ENCODE measurements at regions not wholly inside any gene's neighbourhood (a gene's known extent, or its start where the extent isn't known, plus 50 kb on each side); places are given as distances from the start of the nearest gene placed in this dataset.

DNA sequence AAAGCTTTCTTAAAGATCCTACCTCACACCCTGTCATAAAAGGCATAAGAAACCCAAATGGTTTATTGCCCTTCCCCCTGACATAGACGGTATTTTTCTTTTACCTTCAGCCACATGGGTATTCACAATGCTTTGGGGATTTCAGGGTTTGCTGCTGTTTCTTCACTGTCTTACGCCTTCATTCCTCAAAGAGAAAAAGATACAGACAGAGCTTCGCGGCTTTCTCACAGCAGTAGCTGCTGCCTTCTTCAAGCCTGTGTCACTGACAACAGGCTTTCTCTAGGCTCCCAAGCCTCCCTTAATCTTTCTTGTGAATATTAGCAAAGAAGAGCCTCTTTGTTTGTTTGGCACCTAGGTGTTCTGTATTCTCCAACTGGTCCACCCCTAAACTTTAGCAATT, 197.4 kb upstream of the ARID2 start:
- Histone ChIP-seq H3K9me3 (replicated peaks; ENCODE audit: control insufficient read depth, insufficient read depth, low read length) (no peaks in the 10 kb centered on the region), H4K20me1 (replicated peaks; ENCODE audit: control insufficient read depth, extremely low read depth, insufficient read depth, low read length) (no peaks in the 10 kb centered on the region), H3K36me3 (ENCODE audit: control insufficient read depth in 2 of 2, extremely low read depth in 1 of 2, insufficient read depth in 2 of 2, low read length in 2 of 2) (no peaks in the 10 kb centered on the region), H3K4me1 (ENCODE audit: control insufficient read depth, extremely low read depth, insufficient read depth, low read length) (no peaks in the 10 kb centered on the region), H3K9me1 (replicated peaks; ENCODE audit: control insufficient read depth, extremely low read depth, insufficient read depth, low read length) (no peaks in the 10 kb centered on the region), H3K9ac (replicated peaks; ENCODE audit: extremely low read depth, insufficient read depth, low read length) (no peak overlapping the region), H3K4me2 (ENCODE audit: insufficient read depth, low read length) (no peak overlapping the region), H3K4me3 (replicated peaks in 1 of 3; ENCODE audit: insufficient read depth in 1 of 3, low read depth in 1 of 3, low read length in 3 of 3) (no peak overlapping the region), H2AFZ (ENCODE audit: low read depth, low read length) (no peak overlapping the region), H3K79me2 (ENCODE audit: control insufficient read depth, insufficient read depth, low read length) (no peaks in the 10 kb centered on the region), H3K27ac (ENCODE audit: insufficient read depth, low read depth, low read length) (no peak overlapping the region), H3K27me3 (ENCODE audit: control insufficient read depth in 2 of 2, insufficient read depth in 2 of 2, low read length in 2 of 2) (peaks cover 4 to 13% of the 10 kb centered on the region in 2 experiments)
- ChIA-PET POLR2A (no interaction called here), CTCF (interaction anchor here (1.8 to 3.7 kb wide), 2 partner anchors 12 to 362 kb away, joined by 6 to 31 read pairs; no protein-coding TSS in a partner anchor)
- FAIRE-seq (no peak), DNase-seq (ENCODE audit: low read depth, low spot score) (no peak)
- no TSS peak for BruUV-seq (replicated peaks)
- dilution Hi-C loops (cut with MboI; ENCODE audit: extremely low pct_ligation_motif_present, low sequenced_read_pairs) = no loop called here
- intact Hi-C loops (cut with micrococcal nuclease) = no loop called here
- TF ChIP-seq, protein P1, sequence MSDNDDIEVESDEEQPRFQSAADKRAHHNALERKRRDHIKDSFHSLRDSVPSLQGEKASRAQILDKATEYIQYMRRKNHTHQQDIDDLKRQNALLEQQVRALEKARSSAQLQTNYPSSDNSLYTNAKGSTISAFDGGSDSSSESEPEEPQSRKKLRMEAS (IDR thresholded peaks at IDR 0.05; ENCODE audit: insufficient read depth, insufficient read length) = no peak
- TF ChIP-seq EZH2 (IDR thresholded peaks at IDR 0.05; ENCODE audit: borderline replicate concordance, low read depth, low read length, severe bottlenecking) = no peak
- TF ChIP-seq JUN (IDR thresholded peaks at IDR 0.05; ENCODE audit: borderline replicate concordance, insufficient read depth, insufficient read length, low read depth) = no peak
- TF ChIP-seq GATA2 (IDR thresholded peaks at IDR 0.05; ENCODE audit: insufficient read depth, insufficient read length, low read depth, low read length) = no peak
- TF ChIP-seq MYC (IDR thresholded peaks at IDR 0.05; ENCODE audit: low read depth, low read length) = no peak
- TF ChIP-seq POLR2AphosphoS5 (IDR thresholded peaks at IDR 0.05; ENCODE audit: insufficient read depth, low read depth, low read length) = no peak
- TF ChIP-seq, protein P2, sequence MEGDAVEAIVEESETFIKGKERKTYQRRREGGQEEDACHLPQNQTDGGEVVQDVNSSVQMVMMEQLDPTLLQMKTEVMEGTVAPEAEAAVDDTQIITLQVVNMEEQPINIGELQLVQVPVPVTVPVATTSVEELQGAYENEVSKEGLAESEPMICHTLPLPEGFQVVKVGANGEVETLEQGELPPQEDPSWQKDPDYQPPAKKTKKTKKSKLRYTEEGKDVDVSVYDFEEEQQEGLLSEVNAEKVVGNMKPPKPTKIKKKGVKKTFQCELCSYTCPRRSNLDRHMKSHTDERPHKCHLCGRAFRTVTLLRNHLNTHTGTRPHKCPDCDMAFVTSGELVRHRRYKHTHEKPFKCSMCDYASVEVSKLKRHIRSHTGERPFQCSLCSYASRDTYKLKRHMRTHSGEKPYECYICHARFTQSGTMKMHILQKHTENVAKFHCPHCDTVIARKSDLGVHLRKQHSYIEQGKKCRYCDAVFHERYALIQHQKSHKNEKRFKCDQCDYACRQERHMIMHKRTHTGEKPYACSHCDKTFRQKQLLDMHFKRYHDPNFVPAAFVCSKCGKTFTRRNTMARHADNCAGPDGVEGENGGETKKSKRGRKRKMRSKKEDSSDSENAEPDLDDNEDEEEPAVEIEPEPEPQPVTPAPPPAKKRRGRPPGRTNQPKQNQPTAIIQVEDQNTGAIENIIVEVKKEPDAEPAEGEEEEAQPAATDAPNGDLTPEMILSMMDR (IDR thresholded peaks at IDR 0.05; ENCODE audit: extremely low read depth in 1 of 2, insufficient read depth in 1 of 2, low read depth in 1 of 2, low read length in 2 of 2) = no peak
- no peak for TF ChIP-seq POLR2A (IDR thresholded peaks at IDR 0.05; ENCODE audit: low read depth, low read length)
- TF ChIP-seq FOS (IDR thresholded peaks at IDR 0.05; ENCODE audit: borderline replicate concordance, insufficient read depth, low read length) = no peak

All from endothelial cell of umbilical vein (primary cell).